ENCODE measurements at regions not wholly inside any gene's neighbourhood (a gene's known extent, or its start where the extent isn't known, plus 50 kb on each side); places are given as distances from the start of the nearest gene placed in this dataset.
"Not testable (repeated sequence)": the region's sequence is repeated elsewhere in the genome, so short reads cannot be mapped to it uniquely, and the experiment has no call there.

GRCh38 chr5:166617507-166617906 is 1673.9 kb upstream of the WWC1 start:
- DNase-seq: no peak

- DNase-seq: no peak
Measured at GRCh38 chr5:166618526-166618925, 1672.9 kb upstream of the WWC1 start.

- no peak for DNase-seq
Measured at GRCh38 chr5:166624573-166624972, 1666.9 kb upstream of the WWC1 start.

- DNase-seq: no peak
Measured at GRCh38 chr5:166625210-166625865, 1666.1 kb upstream of the WWC1 start.

GRCh38 chr5:166637295-166637694 is 1654.2 kb upstream of the WWC1 start:
- DNase-seq: no peak

- no peak for DNase-seq
Measured at GRCh38 chr5:166639151-166639550, 1652.3 kb upstream of the WWC1 start.

- not testable (repeated sequence) for DNase-seq
Measured at GRCh38 chr5:166640136-166640535, 1651.3 kb upstream of the WWC1 start.

- DNase-seq: no peak
Measured at GRCh38 chr5:166648736-166649135, 1642.7 kb upstream of the WWC1 start.

GRCh38 chr5:166649676-166650075 is 1641.8 kb upstream of the WWC1 start:
- no peak for DNase-seq

GRCh38 chr5:166651234-166651633 is 1640.2 kb upstream of the WWC1 start:
- DNase-seq: no peak

GRCh38 chr5:166671811-166672210 is 1619.6 kb upstream of the WWC1 start:
- DNase-seq: no peak

GRCh38 chr5:166672431-166672830 is 1619.0 kb upstream of the WWC1 start:
- no peak for DNase-seq

- DNase-seq: no peak
Measured at GRCh38 chr5:166677891-166678290, 1613.6 kb upstream of the WWC1 start.

GRCh38 chr5:166679331-166679730 is 1612.1 kb upstream of the WWC1 start:
- no peak for DNase-seq

GRCh38 chr5:166695326-166695725 is 1596.1 kb upstream of the WWC1 start:
- no peak for DNase-seq

- DNase-seq: no peak
Measured at GRCh38 chr5:166708291-166708690, 1583.2 kb upstream of the WWC1 start.

GRCh38 chr5:166709691-166710090 is 1581.8 kb upstream of the WWC1 start:
- no peak for DNase-seq

GRCh38 chr5:166710271-166710670 is 1581.2 kb upstream of the WWC1 start:
- DNase-seq: no peak

- DNase-seq: no peak
Measured at GRCh38 chr5:166712447-166713185, 1578.8 kb upstream of the WWC1 start.

- no peak for DNase-seq
Measured at GRCh38 chr5:166713295-166713694, 1578.2 kb upstream of the WWC1 start.

GRCh38 chr5:166716856-166717492 is 1574.5 kb upstream of the WWC1 start:
- no peak for DNase-seq

- DNase-seq: no peak
Measured at GRCh38 chr5:166719991-166720390, 1571.5 kb upstream of the WWC1 start.

GRCh38 chr5:166722939-166723338 is 1568.5 kb upstream of the WWC1 start:
- DNase-seq: no peak

GRCh38 chr5:166724284-166724683 is 1567.2 kb upstream of the WWC1 start:
- DNase-seq: no peak

All from midbrain (tissue), 1 donor.